IgD-negative memory B cell (primary cell): ENCODE measurements at regions not wholly inside any gene's neighbourhood (a gene's known extent, or its start where the extent isn't known, plus 50 kb on each side); places are given as distances from the start of the nearest gene placed in this dataset.

Source experiments
- H3K27ac Mint-ChIP-seq, 3 donors: one replicate each; pipeline ENCODE4 v1.8.0; 2020 to 2022; ENCODE audit warnings: mild to moderate bottlenecking in 3 of 3, mixed read lengths in 3 of 3, moderate library complexity in 1 of 3
- H3K27me3 Mint-ChIP-seq: one replicate; pipeline ENCODE4 v1.8.0; 2021; ENCODE audit warnings: mixed read lengths
- H3K36me3 Mint-ChIP-seq: one replicate; pipeline ENCODE4 v1.8.0; 2020; ENCODE audit warnings: mild to moderate bottlenecking, mixed read lengths
- H3K4me1 Mint-ChIP-seq, 3 donors: one replicate each; pipeline ENCODE4 v1.8.0; 2020 to 2022; ENCODE audit warnings: mixed read lengths in 3 of 3, mild to moderate bottlenecking in 1 of 3
- H3K4me3 Mint-ChIP-seq, 4 donors: one replicate each; pipeline ENCODE4 v1.8.0; 2020 to 2022; ENCODE audit warnings: mild to moderate bottlenecking in 4 of 4, mixed read lengths in 4 of 4, moderate library complexity in 3 of 4
- H3K9me3 Mint-ChIP-seq, 3 donors: one replicate each; pipeline ENCODE4 v1.8.0; 2020 to 2021; ENCODE audit warnings: mixed read lengths in 3 of 3, mild to moderate bottlenecking in 1 of 3

GRCh38 chr5:89010512-89010911 lies 127.5 kb upstream of the MEF2C start:
- Mint-ChIP-seq H3K4me1 (peaks cover 0 to 3% (median 0%) of the 10 kb centered on the region in 3 donors), H3K27me3 (no peaks in the 10 kb centered on the region), H3K27ac (no peak overlapping the region), H3K9me3 (no peaks in the 10 kb centered on the region), H3K4me3 (no peak overlapping the region), H3K36me3 (peaks cover 2% of the 10 kb centered on the region)

GRCh38 chr5:89008291-89008690 lies 125.3 kb upstream of the MEF2C start:
- Mint-ChIP-seq H3K4me1 (peaks cover 0 to 3% (median 2%) of the 10 kb centered on the region in 3 donors), H3K27me3 (no peaks in the 10 kb centered on the region), H3K4me3 (no peak overlapping the region), H3K9me3 (no peaks in the 10 kb centered on the region), H3K27ac (no peak overlapping the region), H3K36me3 (peaks cover 6% of the 10 kb centered on the region)

- H3K27ac Mint-ChIP-seq: no peak overlapping the region
- H3K9me3 Mint-ChIP-seq: peaks cover 0 to 2% (median 0%) of the 10 kb centered on the region in 3 donors
- H3K4me3 Mint-ChIP-seq: no peak overlapping the region
- no peaks in the 10 kb centered on the region for H3K27me3 Mint-ChIP-seq
- H3K4me1 Mint-ChIP-seq: peaks cover 0 to 3% (median 2%) of the 10 kb centered on the region in 3 donors
- peaks cover 8% of the 10 kb centered on the region for H3K36me3 Mint-ChIP-seq
These were observed 123.0 kb upstream of the MEF2C start for GRCh38 chr5:89005990-89006389.

- Mint-ChIP-seq H3K36me3 (peaks cover 6% of the 10 kb centered on the region), H3K27ac (no peak overlapping the region), H3K4me1 (peaks cover 0 to 3% (median 2%) of the 10 kb centered on the region in 3 donors)
These were observed 121.4 kb upstream of the MEF2C start for GRCh38 chr5:89004379-89004778.

GRCh38 chr5:89003563-89004036 lies 120.6 kb upstream of the MEF2C start:
- Mint-ChIP-seq H3K27ac (no peak overlapping the region), H3K27me3 (no peaks in the 10 kb centered on the region), H3K36me3 (peaks cover 6% of the 10 kb centered on the region), H3K4me1 (peaks cover 0 to 3% (median 2%) of the 10 kb centered on the region in 3 donors), H3K9me3 (peaks cover 0 to 2% (median 2%) of the 10 kb centered on the region in 3 donors), H3K4me3 (no peak overlapping the region)

More at GRCh38 chr5:89004379-89004778, 121.4 kb upstream of the MEF2C start:
- Mint-ChIP-seq H3K27me3 (no peaks in the 10 kb centered on the region), H3K4me3 (no peak overlapping the region), H3K9me3 (peaks cover 0 to 2% (median 0%) of the 10 kb centered on the region in 3 donors)

GRCh38 chr5:88999853-89000252 lies 116.9 kb upstream of the MEF2C start:
- H3K4me1 Mint-ChIP-seq: peaks cover 0 to 2% (median 0%) of the 10 kb centered on the region in 3 donors
- no peaks in the 10 kb centered on the region for H3K27me3 Mint-ChIP-seq
- H3K27ac Mint-ChIP-seq: no peak overlapping the region
- no peak overlapping the region for H3K4me3 Mint-ChIP-seq
- H3K36me3 Mint-ChIP-seq: peaks cover 6% of the 10 kb centered on the region
- H3K9me3 Mint-ChIP-seq: peaks cover 0 to 2% (median 2%) of the 10 kb centered on the region in 3 donors

- no peaks in the 10 kb centered on the region for H3K4me1 Mint-ChIP-seq
- H3K27ac Mint-ChIP-seq: no peak overlapping the region
- no peak overlapping the region for H3K4me3 Mint-ChIP-seq
- H3K36me3 Mint-ChIP-seq: no peaks in the 10 kb centered on the region
- peaks cover 0 to 3% (median 2%) of the 10 kb centered on the region in 3 donors for H3K9me3 Mint-ChIP-seq
- no peaks in the 10 kb centered on the region for H3K27me3 Mint-ChIP-seq
These were observed 115.0 kb upstream of the MEF2C start for GRCh38 chr5:88997937-88998336.

GRCh38 chr5:88984040-88984439 lies 101.1 kb upstream of the MEF2C start:
- Mint-ChIP-seq H3K27ac (no peak overlapping the region), H3K9me3 (peaks cover 0 to 4% (median 2%) of the 10 kb centered on the region in 3 donors), H3K27me3 (no peaks in the 10 kb centered on the region), H3K36me3 (peaks cover 4% of the 10 kb centered on the region), H3K4me3 (no peak overlapping the region), H3K4me1 (peaks cover 8 to 20% (median 17%) of the 10 kb centered on the region in 3 donors)

- Mint-ChIP-seq H3K36me3 (no peaks in the 10 kb centered on the region), H3K27me3 (no peaks in the 10 kb centered on the region), H3K4me3 (peak overlapping the region in 1 of 4 donors; percentile 25), H3K9me3 (no peaks in the 10 kb centered on the region), H3K4me1 (peaks cover 10 to 25% (median 22%) of the 10 kb centered on the region in 3 donors), H3K27ac (no peak overlapping the region)
These were observed 96.7 kb upstream of the MEF2C start for GRCh38 chr5:88979726-88980125.

- H3K4me1 Mint-ChIP-seq: peaks cover 10 to 25% (median 22%) of the 10 kb centered on the region in 3 donors
- H3K27ac Mint-ChIP-seq: no peak overlapping the region
- H3K9me3 Mint-ChIP-seq: no peaks in the 10 kb centered on the region
- no peaks in the 10 kb centered on the region for H3K27me3 Mint-ChIP-seq
- no peak overlapping the region for H3K4me3 Mint-ChIP-seq
- H3K36me3 Mint-ChIP-seq: no peaks in the 10 kb centered on the region
These were observed 96.3 kb upstream of the MEF2C start for GRCh38 chr5:88979244-88979643.

GRCh38 chr5:88976914-88977313 lies 93.9 kb upstream of the MEF2C start:
- no peaks in the 10 kb centered on the region for H3K27me3 Mint-ChIP-seq
- no peaks in the 10 kb centered on the region for H3K36me3 Mint-ChIP-seq
- H3K4me3 Mint-ChIP-seq: no peak overlapping the region
- no peaks in the 10 kb centered on the region for H3K9me3 Mint-ChIP-seq
- peaks cover 10 to 22% (median 21%) of the 10 kb centered on the region in 3 donors for H3K4me1 Mint-ChIP-seq
- H3K27ac Mint-ChIP-seq: peak overlapping the region in 1 of 3 donors; percentile 11

- Mint-ChIP-seq H3K27me3 (no peaks in the 10 kb centered on the region), H3K9me3 (no peaks in the 10 kb centered on the region), H3K4me3 (no peak overlapping the region), H3K4me1 (no peaks in the 10 kb centered on the region), H3K27ac (no peak overlapping the region), H3K36me3 (peaks cover 9% of the 10 kb centered on the region)
These were observed 84.9 kb upstream of the MEF2C start for GRCh38 chr5:88967633-88968585.

GRCh38 chr5:88964831-88965230 lies 81.8 kb upstream of the MEF2C start:
- no peak overlapping the region for H3K27ac Mint-ChIP-seq
- no peaks in the 10 kb centered on the region for H3K4me1 Mint-ChIP-seq
- no peak overlapping the region for H3K4me3 Mint-ChIP-seq
- no peaks in the 10 kb centered on the region for H3K9me3 Mint-ChIP-seq
- peaks cover 7% of the 10 kb centered on the region for H3K36me3 Mint-ChIP-seq
- no peaks in the 10 kb centered on the region for H3K27me3 Mint-ChIP-seq

GRCh38 chr5:88957013-88957412 lies 74.0 kb upstream of the MEF2C start:
- no peak overlapping the region for H3K4me3 Mint-ChIP-seq
- no peak overlapping the region for H3K27ac Mint-ChIP-seq
- H3K36me3 Mint-ChIP-seq: peaks cover 6% of the 10 kb centered on the region
- no peaks in the 10 kb centered on the region for H3K27me3 Mint-ChIP-seq
- peaks cover 6 to 9% (median 8%) of the 10 kb centered on the region in 3 donors for H3K4me1 Mint-ChIP-seq
- peaks cover 0 to 1% (median 0%) of the 10 kb centered on the region in 3 donors for H3K9me3 Mint-ChIP-seq

- no peak overlapping the region for H3K4me3 Mint-ChIP-seq
- H3K9me3 Mint-ChIP-seq: peaks cover 0 to 1% (median 0%) of the 10 kb centered on the region in 3 donors
- H3K36me3 Mint-ChIP-seq: peaks cover 6% of the 10 kb centered on the region
- no peak overlapping the region for H3K27ac Mint-ChIP-seq
- no peaks in the 10 kb centered on the region for H3K27me3 Mint-ChIP-seq
- H3K4me1 Mint-ChIP-seq: peaks cover 6 to 9% (median 8%) of the 10 kb centered on the region in 3 donors
These were observed 73.4 kb upstream of the MEF2C start for GRCh38 chr5:88956416-88956815.
